ENCODE measurements at regions not wholly inside any gene's neighbourhood (a gene's known extent, or its start where the extent isn't known, plus 50 kb on each side); places are given as distances from the start of the nearest gene placed in this dataset.

GRCh38 chr3:31265646-31266428, 266.9 kb upstream of the STT3B start:
- TF ChIP-seq POLR2A (IDR thresholded peaks at IDR 0.05) (no peak), CTCF (IDR thresholded peaks at IDR 0.05) (no peak)

Data from vagina (tissue), 2 donors.